ENCODE measurements at regions not wholly inside any gene's neighbourhood (a gene's known extent, or its start where the extent isn't known, plus 50 kb on each side); places are given as distances from the start of the nearest gene placed in this dataset.

GRCh38 chr5:97606531-97606930 lies 423.5 kb upstream of the RIOK2 start:
- Histone ChIP-seq H3K27ac (ENCODE audit: low read depth in 1 of 2, low read length in 1 of 2) (no peak overlapping the region), H3K9me3 (ENCODE audit: control insufficient read depth in 2 of 2, insufficient read depth in 1 of 2, low read length in 1 of 2) (no peaks in the 10 kb centered on the region), H3K36me3 (ENCODE audit: control insufficient read depth in 2 of 2, insufficient read depth in 2 of 2, low read length in 1 of 2) (no peaks in the 10 kb centered on the region), H3K4me3 (ENCODE audit: low read length in 2 of 2) (no peak overlapping the region), H3K4me1 (ENCODE audit: control insufficient read depth in 2 of 2, insufficient read depth in 2 of 2, low read length in 2 of 2) (no peaks in the 10 kb centered on the region), H3K27me3 (ENCODE audit: control insufficient read depth in 2 of 2, insufficient read depth in 1 of 2, low read length in 1 of 2) (no peaks in the 10 kb centered on the region)
- no peak for DNase-seq (ENCODE audit: low read depth in 6 of 9, low spot score in 9 of 9)

- Histone ChIP-seq H3K27me3 (ENCODE audit: control insufficient read depth in 2 of 2, insufficient read depth in 1 of 2, low read length in 1 of 2) (no peaks in the 10 kb centered on the region), H3K4me3 (ENCODE audit: low read length in 2 of 2) (no peak overlapping the region), H3K9me3 (ENCODE audit: control insufficient read depth in 2 of 2, insufficient read depth in 1 of 2, low read length in 1 of 2) (no peaks in the 10 kb centered on the region), H3K27ac (ENCODE audit: low read depth in 1 of 2, low read length in 1 of 2) (no peak overlapping the region), H3K36me3 (ENCODE audit: control insufficient read depth in 2 of 2, insufficient read depth in 2 of 2, low read length in 1 of 2) (no peaks in the 10 kb centered on the region), H3K4me1 (ENCODE audit: control insufficient read depth in 2 of 2, insufficient read depth in 2 of 2, low read length in 2 of 2) (no peaks in the 10 kb centered on the region)
- WGBS: 96% methylated on average over 4 of the region's 4 CpGs
- no peak for DNase-seq (ENCODE audit: low read depth in 6 of 9, low spot score in 9 of 9)
Measured at GRCh38 chr5:97608501-97608900, 425.5 kb upstream of the RIOK2 start.

GRCh38 chr5:97618721-97619120 lies 435.7 kb upstream of the RIOK2 start:
- Histone ChIP-seq H3K27ac (ENCODE audit: low read depth in 1 of 2, low read length in 1 of 2) (no peak overlapping the region), H3K9me3 (ENCODE audit: control insufficient read depth in 2 of 2, insufficient read depth in 1 of 2, low read length in 1 of 2) (no peaks in the 10 kb centered on the region), H3K36me3 (ENCODE audit: control insufficient read depth in 2 of 2, insufficient read depth in 2 of 2, low read length in 1 of 2) (no peaks in the 10 kb centered on the region), H3K4me3 (ENCODE audit: low read length in 2 of 2) (no peak overlapping the region), H3K27me3 (ENCODE audit: control insufficient read depth in 2 of 2, insufficient read depth in 1 of 2, low read length in 1 of 2) (no peaks in the 10 kb centered on the region), H3K4me1 (ENCODE audit: control insufficient read depth in 2 of 2, insufficient read depth in 2 of 2, low read length in 2 of 2) (no peaks in the 10 kb centered on the region)
- 96% methylated on average over 1 of the region's 1 CpG for WGBS
- no peak for DNase-seq (ENCODE audit: low read depth in 6 of 9, low spot score in 9 of 9)

- Histone ChIP-seq H3K27ac (ENCODE audit: low read depth in 1 of 2, low read length in 1 of 2) (no peak overlapping the region), H3K4me3 (ENCODE audit: low read length in 2 of 2) (no peak overlapping the region), H3K9me3 (ENCODE audit: control insufficient read depth in 2 of 2, insufficient read depth in 1 of 2, low read length in 1 of 2) (no peaks in the 10 kb centered on the region), H3K36me3 (ENCODE audit: control insufficient read depth in 2 of 2, insufficient read depth in 2 of 2, low read length in 1 of 2) (no peaks in the 10 kb centered on the region), H3K27me3 (ENCODE audit: control insufficient read depth in 2 of 2, insufficient read depth in 1 of 2, low read length in 1 of 2) (no peaks in the 10 kb centered on the region), H3K4me1 (ENCODE audit: control insufficient read depth in 2 of 2, insufficient read depth in 2 of 2, low read length in 2 of 2) (no peaks in the 10 kb centered on the region)
- peak in 1 of 9 donors; percentile 11 for DNase-seq (ENCODE audit: low read depth in 6 of 9, low spot score in 9 of 9)
- whole genome bisulfite sequencing: 27% methylated on average over 3 of the region's 3 CpGs
Measured at GRCh38 chr5:97623441-97623840, 440.4 kb upstream of the RIOK2 start.

- no peak for DNase-seq (ENCODE audit: low read depth in 6 of 9, low spot score in 9 of 9)
- Histone ChIP-seq H3K27ac (ENCODE audit: low read depth in 1 of 2, low read length in 1 of 2) (no peak overlapping the region), H3K4me3 (ENCODE audit: low read length in 2 of 2) (no peak overlapping the region), H3K36me3 (ENCODE audit: control insufficient read depth in 2 of 2, insufficient read depth in 2 of 2, low read length in 1 of 2) (no peaks in the 10 kb centered on the region), H3K27me3 (ENCODE audit: control insufficient read depth in 2 of 2, insufficient read depth in 1 of 2, low read length in 1 of 2) (no peaks in the 10 kb centered on the region), H3K9me3 (ENCODE audit: control insufficient read depth in 2 of 2, insufficient read depth in 1 of 2, low read length in 1 of 2) (no peaks in the 10 kb centered on the region), H3K4me1 (ENCODE audit: control insufficient read depth in 2 of 2, insufficient read depth in 2 of 2, low read length in 2 of 2) (no peaks in the 10 kb centered on the region)
Measured at GRCh38 chr5:97624886-97625285, 441.8 kb upstream of the RIOK2 start.

- H3K4me1 ChIP-seq (ENCODE audit: control insufficient read depth in 2 of 2, insufficient read depth in 2 of 2, low read length in 2 of 2): no peaks in the 10 kb centered on the region
- WGBS: 97% methylated on average over 3 of the region's 3 CpGs
- no peaks in the 10 kb centered on the region for H3K36me3 ChIP-seq (ENCODE audit: control insufficient read depth in 2 of 2, insufficient read depth in 2 of 2, low read length in 1 of 2)
- no peak overlapping the region for H3K4me3 ChIP-seq (ENCODE audit: low read length in 2 of 2)
- H3K9me3 ChIP-seq (ENCODE audit: control insufficient read depth in 2 of 2, insufficient read depth in 1 of 2, low read length in 1 of 2): no peaks in the 10 kb centered on the region
- H3K27ac ChIP-seq (ENCODE audit: low read depth in 1 of 2, low read length in 1 of 2): no peak overlapping the region
- H3K27me3 ChIP-seq (ENCODE audit: control insufficient read depth in 2 of 2, insufficient read depth in 1 of 2, low read length in 1 of 2): no peaks in the 10 kb centered on the region
- no peak for DNase-seq (ENCODE audit: low read depth in 6 of 9, low spot score in 9 of 9)
Measured at GRCh38 chr5:97627272-97627671, 444.2 kb upstream of the RIOK2 start.

- Histone ChIP-seq H3K4me3 (ENCODE audit: low read length in 2 of 2) (no peak overlapping the region), H3K27ac (ENCODE audit: low read depth in 1 of 2, low read length in 1 of 2) (no peak overlapping the region), H3K27me3 (ENCODE audit: control insufficient read depth in 2 of 2, insufficient read depth in 1 of 2, low read length in 1 of 2) (no peaks in the 10 kb centered on the region), H3K4me1 (ENCODE audit: control insufficient read depth in 2 of 2, insufficient read depth in 2 of 2, low read length in 2 of 2) (no peaks in the 10 kb centered on the region), H3K36me3 (ENCODE audit: control insufficient read depth in 2 of 2, insufficient read depth in 2 of 2, low read length in 1 of 2) (no peaks in the 10 kb centered on the region), H3K9me3 (ENCODE audit: control insufficient read depth in 2 of 2, insufficient read depth in 1 of 2, low read length in 1 of 2) (no peaks in the 10 kb centered on the region)
- no peak for DNase-seq (ENCODE audit: low read depth in 6 of 9, low spot score in 9 of 9)
- 74% methylated on average over 1 of the region's 1 CpG for WGBS
Measured at GRCh38 chr5:97628031-97628430, 445.0 kb upstream of the RIOK2 start.

- H3K9me3 ChIP-seq (ENCODE audit: control insufficient read depth in 2 of 2, insufficient read depth in 1 of 2, low read length in 1 of 2): no peaks in the 10 kb centered on the region
- H3K4me3 ChIP-seq (ENCODE audit: low read length in 2 of 2): no peak overlapping the region
- no peak for DNase-seq (ENCODE audit: low read depth in 6 of 9, low spot score in 9 of 9)
- no peaks in the 10 kb centered on the region for H3K4me1 ChIP-seq (ENCODE audit: control insufficient read depth in 2 of 2, insufficient read depth in 2 of 2, low read length in 2 of 2)
- WGBS: 94% methylated on average over 3 of the region's 3 CpGs
- no peaks in the 10 kb centered on the region for H3K27me3 ChIP-seq (ENCODE audit: control insufficient read depth in 2 of 2, insufficient read depth in 1 of 2, low read length in 1 of 2)
- no peak overlapping the region for H3K27ac ChIP-seq (ENCODE audit: low read depth in 1 of 2, low read length in 1 of 2)
- no peaks in the 10 kb centered on the region for H3K36me3 ChIP-seq (ENCODE audit: control insufficient read depth in 2 of 2, insufficient read depth in 2 of 2, low read length in 1 of 2)
Measured at GRCh38 chr5:97628807-97629206, 445.8 kb upstream of the RIOK2 start.

GRCh38 chr5:97629276-97629675 lies 446.2 kb upstream of the RIOK2 start:
- Histone ChIP-seq H3K27ac (ENCODE audit: low read depth in 1 of 2, low read length in 1 of 2) (no peak overlapping the region), H3K4me1 (ENCODE audit: control insufficient read depth in 2 of 2, insufficient read depth in 2 of 2, low read length in 2 of 2) (no peaks in the 10 kb centered on the region), H3K4me3 (ENCODE audit: low read length in 2 of 2) (no peak overlapping the region), H3K36me3 (ENCODE audit: control insufficient read depth in 2 of 2, insufficient read depth in 2 of 2, low read length in 1 of 2) (no peaks in the 10 kb centered on the region), H3K27me3 (ENCODE audit: control insufficient read depth in 2 of 2, insufficient read depth in 1 of 2, low read length in 1 of 2) (no peaks in the 10 kb centered on the region), H3K9me3 (ENCODE audit: control insufficient read depth in 2 of 2, insufficient read depth in 1 of 2, low read length in 1 of 2) (no peaks in the 10 kb centered on the region)
- WGBS: 96% methylated on average over 4 of the region's 4 CpGs
- DNase-seq (ENCODE audit: low read depth in 6 of 9, low spot score in 9 of 9): no peak

GRCh38 chr5:97635553-97635952 lies 452.5 kb upstream of the RIOK2 start:
- no peaks in the 10 kb centered on the region for H3K36me3 ChIP-seq (ENCODE audit: control insufficient read depth in 2 of 2, insufficient read depth in 2 of 2, low read length in 1 of 2)
- H3K27ac ChIP-seq (ENCODE audit: low read depth in 1 of 2, low read length in 1 of 2): no peak overlapping the region
- WGBS: 36% methylated on average over 2 of the region's 2 CpGs
- no peaks in the 10 kb centered on the region for H3K27me3 ChIP-seq (ENCODE audit: control insufficient read depth in 2 of 2, insufficient read depth in 1 of 2, low read length in 1 of 2)
- DNase-seq (ENCODE audit: low read depth in 6 of 9, low spot score in 9 of 9): peak in 1 of 9 donors; percentile 21
- H3K9me3 ChIP-seq (ENCODE audit: control insufficient read depth in 2 of 2, insufficient read depth in 1 of 2, low read length in 1 of 2): no peaks in the 10 kb centered on the region
- H3K4me3 ChIP-seq (ENCODE audit: low read length in 2 of 2): no peak overlapping the region
- peaks cover 0 to 6% of the 10 kb centered on the region in 2 donors for H3K4me1 ChIP-seq (ENCODE audit: control insufficient read depth in 2 of 2, insufficient read depth in 2 of 2, low read length in 2 of 2)

Measured in thymus (tissue), 11 donors.